Activated CD4-positive, CD25-positive, alpha-beta regulatory T cell (primary cell): ENCODE measurements at regions not wholly inside any gene's neighbourhood (a gene's known extent, or its start where the extent isn't known, plus 50 kb on each side); places are given as distances from the start of the nearest gene placed in this dataset.

Source experiments
- DNase-seq, 4 experiments: peaks; one replicate each; lab custom pipeline; 2025; lab: John Stamatoyannopoulos, UW

DNA sequence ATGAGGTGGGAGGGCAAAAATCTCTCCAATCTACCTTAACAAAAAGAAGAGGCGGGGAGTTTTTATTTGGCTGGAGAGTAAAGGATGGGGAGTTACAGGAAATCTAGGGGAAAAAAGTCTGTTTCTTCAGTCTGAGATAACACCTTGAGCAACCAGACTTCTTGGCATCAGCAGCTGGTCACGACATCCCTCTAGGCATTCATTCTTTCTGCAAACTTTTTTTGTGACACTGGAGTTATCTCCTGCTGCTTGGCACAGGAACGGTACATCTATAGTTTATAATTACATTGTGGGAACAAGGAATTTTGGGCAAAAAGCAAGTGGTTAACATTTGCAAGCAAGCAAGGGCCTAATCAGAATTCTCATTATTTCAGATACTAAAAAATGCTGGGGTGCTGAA, 50.6 kb upstream of the IFNGR1 start:
- DNase-seq, result no peak

DNA sequence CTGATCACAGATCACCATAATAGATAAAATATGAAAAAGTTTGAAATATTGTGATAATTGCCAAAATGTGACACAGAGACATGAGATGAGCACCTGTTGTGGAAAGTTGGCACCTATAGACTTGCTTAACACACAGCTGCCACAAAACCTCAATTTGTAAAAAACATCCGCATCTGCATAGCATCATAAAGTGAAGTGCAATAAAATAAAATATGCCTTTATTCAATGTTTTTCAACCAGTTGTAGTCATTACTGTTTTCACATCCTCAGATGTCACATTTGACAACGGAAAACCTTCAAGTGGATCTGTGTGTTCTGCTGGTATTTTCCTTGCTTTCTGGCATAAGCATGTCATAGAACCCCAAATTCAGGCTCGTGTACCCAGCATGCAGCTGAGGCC, 50.2 kb upstream of the IFNGR1 start:
- DNase-seq, result no peak
